NT2/D1 (cell line): ENCODE measurements at regions not wholly inside any gene's neighbourhood (a gene's known extent, or its start where the extent isn't known, plus 50 kb on each side); places are given as distances from the start of the nearest gene placed in this dataset.

Experiments used
- SUZ12 ChIP-seq: IDR thresholded peaks from 2 replicates; pipeline ENCODE4 v1.6.1; 2011; ENCODE audit not compliant: insufficient read length, insufficient read depth; ENCODE audit errors: extremely low read depth
- YY1 ChIP-seq: IDR thresholded peaks from 2 replicates; pipeline ENCODE4 v1.6.1; 2011; ENCODE audit not compliant: insufficient read length, insufficient read depth
- ZNF274 ChIP-seq: IDR thresholded peaks from 2 replicates; pipeline ENCODE4 v1.6.1; 2011; ENCODE audit warnings: mild to moderate bottlenecking, low read depth, low read length

- TF ChIP-seq ZNF274 (no peak), SUZ12 (no peak), YY1 (no peak)
Measured at GRCh38 chr15:66648588-66648987, 53.4 kb upstream of the SMAD6 start.
